ENCODE measurements at regions not wholly inside any gene's neighbourhood (a gene's known extent, or its start where the extent isn't known, plus 50 kb on each side); places are given as distances from the start of the nearest gene placed in this dataset.

GRCh38 chr13:44271473-44271872 is 102.2 kb upstream of the SERP2 start:
- no peak for TF ChIP-seq CTCF (IDR thresholded peaks at IDR 0.05)
- DNase-seq, result no peak
- Histone ChIP-seq H3K9ac (ENCODE audit: insufficient read depth, low read length, poor library complexity, severe bottlenecking) (no peak overlapping the region), H3K36me3 (replicated peaks in 1 of 2; ENCODE audit: control insufficient read depth in 1 of 2, insufficient read depth in 2 of 2, low read length in 2 of 2) (no peaks in the 10 kb centered on the region), H3K4me3 (replicated peaks in 1 of 3; ENCODE audit: low read depth in 2 of 3, low read length in 3 of 3) (no peak overlapping the region), H2AFZ (ENCODE audit: insufficient read depth, low read depth, low read length, poor library complexity, severe bottlenecking) (peak overlapping the region; percentile 3), H3K4me1 (ENCODE audit: control insufficient read depth in 1 of 2, insufficient read depth in 2 of 2, low read length in 2 of 2) (peaks cover 10 to 16% of the 10 kb centered on the region in 2 donors), H3K27ac (ENCODE audit: low read depth in 1 of 2, low read length in 2 of 2) (no peak overlapping the region), H4K20me1 (ENCODE audit: insufficient read depth, low read length) (no peaks in the 10 kb centered on the region), H3K27me3 (ENCODE audit: control insufficient read depth in 2 of 2, insufficient read depth in 2 of 2, low read length in 2 of 2) (no peaks in the 10 kb centered on the region), H3K4me2 (replicated peaks; ENCODE audit: extremely low read depth, low read length, poor library complexity, severe bottlenecking) (no peak overlapping the region), H3K9me3 (replicated peaks in 1 of 2; ENCODE audit: control insufficient read depth in 1 of 2, insufficient read depth in 1 of 2, low read length in 2 of 2) (no peaks in the 10 kb centered on the region), H3K79me2 (ENCODE audit: insufficient read depth, low read length) (no peaks in the 10 kb centered on the region)
- H3K27me3 Mint-ChIP-seq (ENCODE audit: low read depth in 3 of 3), result peaks cover 3 to 9% (median 3%) of the 10 kb centered on the region in 3 donors
- H3K9me3 Mint-ChIP-seq, result peaks cover 0 to 4% (median 0%) of the 10 kb centered on the region in 7 donors
- H3K36me3 Mint-ChIP-seq, result no peaks in the 10 kb centered on the region
- H3K4me3 Mint-ChIP-seq, result no peak overlapping the region
- peak overlapping the region in 1 of 7 donors; percentile 36 for H3K27ac Mint-ChIP-seq
- intact Hi-C loops (cut with micrococcal nuclease), result no loop called here
- WGBS (ENCODE audit: insufficient coverage), result 93% methylated on average over 2 of the region's 2 CpGs
- peaks cover 13% of the 10 kb centered on the region for H3K4me1 Mint-ChIP-seq

- Histone ChIP-seq H3K4me1 (ENCODE audit: control insufficient read depth in 1 of 2, insufficient read depth in 2 of 2, low read length in 2 of 2) (peaks cover 10 to 16% of the 10 kb centered on the region in 2 donors), H3K4me2 (replicated peaks; ENCODE audit: extremely low read depth, low read length, poor library complexity, severe bottlenecking) (no peak overlapping the region), H3K79me2 (ENCODE audit: insufficient read depth, low read length) (no peaks in the 10 kb centered on the region), H3K27me3 (ENCODE audit: control insufficient read depth in 2 of 2, insufficient read depth in 2 of 2, low read length in 2 of 2) (no peaks in the 10 kb centered on the region), H3K4me3 (replicated peaks in 1 of 3; ENCODE audit: low read depth in 2 of 3, low read length in 3 of 3) (no peak overlapping the region), H4K20me1 (ENCODE audit: insufficient read depth, low read length) (no peaks in the 10 kb centered on the region), H3K9ac (ENCODE audit: insufficient read depth, low read length, poor library complexity, severe bottlenecking) (no peak overlapping the region), H3K27ac (ENCODE audit: low read depth in 1 of 2, low read length in 2 of 2) (no peak overlapping the region), H2AFZ (ENCODE audit: insufficient read depth, low read depth, low read length, poor library complexity, severe bottlenecking) (peak overlapping the region; percentile 3), H3K9me3 (replicated peaks in 1 of 2; ENCODE audit: control insufficient read depth in 1 of 2, insufficient read depth in 1 of 2, low read length in 2 of 2) (no peaks in the 10 kb centered on the region), H3K36me3 (replicated peaks in 1 of 2; ENCODE audit: control insufficient read depth in 1 of 2, insufficient read depth in 2 of 2, low read length in 2 of 2) (no peaks in the 10 kb centered on the region)
- no peaks in the 10 kb centered on the region for H3K36me3 Mint-ChIP-seq
- no peak for DNase-seq
- no peak overlapping the region for H3K4me3 Mint-ChIP-seq
- WGBS (ENCODE audit: insufficient coverage), result 100% methylated on average over 1 of the region's 1 CpG
- no peak for TF ChIP-seq CTCF (IDR thresholded peaks at IDR 0.05)
- intact Hi-C loops (cut with micrococcal nuclease), result no loop called here
- H3K27me3 Mint-ChIP-seq (ENCODE audit: low read depth in 3 of 3), result peaks cover 3 to 9% (median 3%) of the 10 kb centered on the region in 3 donors
- peaks cover 0 to 4% (median 0%) of the 10 kb centered on the region in 7 donors for H3K9me3 Mint-ChIP-seq
- H3K4me1 Mint-ChIP-seq, result peaks cover 13% of the 10 kb centered on the region
- peak overlapping the region in 1 of 7 donors; percentile 1 for H3K27ac Mint-ChIP-seq
Measured at GRCh38 chr13:44271915-44272341, 101.7 kb upstream of the SERP2 start.
